ENCODE measurements at regions not wholly inside any gene's neighbourhood (a gene's known extent, or its start where the extent isn't known, plus 50 kb on each side); places are given as distances from the start of the nearest gene placed in this dataset.

- TF ChIP-seq MAFK (IDR thresholded peaks at IDR 0.05; ENCODE audit: low read depth, low read length) (no peak), CTCF (conservative IDR thresholded peaks at IDR 0.05; ENCODE audit: low read depth, low read length) (no peak), ELK1 (IDR thresholded peaks at IDR 0.05; ENCODE audit: borderline replicate concordance, low read depth, low read length) (no peak), SMC3 (IDR thresholded peaks at IDR 0.05; ENCODE audit: low read depth, low read length) (no peak), POLR2A (IDR thresholded peaks at IDR 0.05; ENCODE audit: low read depth, low read length) (no peak), BHLHE40 (IDR thresholded peaks at IDR 0.05; ENCODE audit: low read depth, low read length) (no peak), MAZ (IDR thresholded peaks at IDR 0.05; ENCODE audit: borderline replicate concordance, low read depth, low read length) (no peak), USF2 (IDR thresholded peaks at IDR 0.05; ENCODE audit: low read depth, low read length) (no peak), MXI1 (IDR thresholded peaks at IDR 0.05; ENCODE audit: borderline replicate concordance, low read depth, low read length) (no peak), CHD1 (IDR thresholded peaks at IDR 0.05; ENCODE audit: low read depth, low read length) (no peak), RAD21 (IDR thresholded peaks at IDR 0.05; ENCODE audit: low read length) (no peak), RFX5 (IDR thresholded peaks at IDR 0.05; ENCODE audit: low read depth, low read length) (no peak), CEBPB (IDR thresholded peaks at IDR 0.05; ENCODE audit: low read depth, low read length) (no peak)
These were observed 621.8 kb upstream of the ZFHX3 start for GRCh38 chr16:73669535-73670274.
